ENCODE measurements at regions not wholly inside any gene's neighbourhood (a gene's known extent, or its start where the extent isn't known, plus 50 kb on each side); places are given as distances from the start of the nearest gene placed in this dataset.

DNA sequence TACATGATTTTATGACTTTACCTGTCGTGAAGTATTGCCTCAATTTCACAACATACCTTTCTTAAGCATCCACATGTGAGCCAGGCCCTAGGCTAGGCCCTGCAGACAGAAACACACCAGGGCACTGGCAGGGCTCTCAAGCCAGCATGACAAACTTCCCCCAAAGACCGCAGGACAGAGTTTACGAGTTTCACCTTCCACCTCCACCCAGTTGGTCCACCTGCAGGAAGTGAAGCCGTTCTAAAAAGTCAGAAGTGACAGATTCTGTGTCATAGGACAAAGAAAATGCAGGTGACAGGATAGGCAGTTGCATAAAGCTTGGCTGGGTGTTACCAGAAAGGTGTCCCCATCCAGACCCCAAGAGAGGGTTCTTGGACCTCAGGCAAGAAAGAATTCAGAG lies 382.3 kb downstream of the PCNX1 start:
- in situ Hi-C loops (cut with MboI; ENCODE audit: low sequenced_read_pairs), result no loop called here
- no peak overlapping the region for H2AFZ ChIP-seq (replicated peaks; ENCODE audit: low read length, poor library complexity)
- POLR2A ChIA-PET (ENCODE audit: unreplicated experiment), result no interaction called here

More for the DNA sequence above, 382.3 kb downstream of the PCNX1 start:
- intact Hi-C loops (cut with micrococcal nuclease), result no loop called here
- CTCF ChIA-PET, result no interaction called here
- Histone ChIP-seq H3K4me1 (ENCODE audit: control insufficient read depth, insufficient read depth, low read length) (peaks cover 1% of the 10 kb centered on the region; the same call in 1 of the 2 replicates), H3K56ac (ENCODE audit: extremely low read depth, insufficient read depth, low read length) (no peak overlapping the region), H4K8ac (ENCODE audit: low read depth in 2 of 2, low read length in 2 of 2) (no peak overlapping the region), H3K14ac (replicated peaks; ENCODE audit: low read depth, low read length) (no peak overlapping the region), H3K36me3 (ENCODE audit: control insufficient read depth, insufficient read depth, low read length) (no peaks in the 10 kb centered on the region), H4K5ac (ENCODE audit: low read depth, low read length) (no peak overlapping the region), H3K9me3 (ENCODE audit: control insufficient read depth, insufficient read depth, low read length) (peaks cover 3% of the 10 kb centered on the region; the same call in 1 of the 2 replicates), H3K27ac (ENCODE audit: insufficient read depth, low read length) (no peak overlapping the region), H3K4me2 (ENCODE audit: low read depth, low read length) (no peak overlapping the region), H4K91ac (ENCODE audit: insufficient read depth, low read depth, low read length) (no peak overlapping the region), H3K9ac (ENCODE audit: low read depth, low read length) (no peak overlapping the region), H2BK15ac (ENCODE audit: low read depth, low read length) (no peak overlapping the region), H3K79me1 (ENCODE audit: low read depth in 1 of 2, low read length in 2 of 2) (no peaks in the 10 kb centered on the region), H3K9me1 (ENCODE audit: insufficient read depth, low read length) (no peaks in the 10 kb centered on the region), H4K20me1 (ENCODE audit: insufficient read depth, low read length) (no peaks in the 10 kb centered on the region), H3K4me3 (ENCODE audit: insufficient read depth, low read depth, low read length) (no peak overlapping the region), H3K4ac (ENCODE audit: low read depth, low read length) (no peak overlapping the region), H2AK5ac (ENCODE audit: low read depth, low read length) (no peak overlapping the region), H2BK20ac (ENCODE audit: low read depth, low read length) (no peak overlapping the region), H2BK5ac (ENCODE audit: low read depth, low read length, poor library complexity, severe bottlenecking) (no peak overlapping the region), H3K18ac (ENCODE audit: low read depth, low read length) (no peak overlapping the region), H3K23ac (ENCODE audit: low read depth, low read length) (no peak overlapping the region), H2AK9ac (replicated peaks; ENCODE audit: low read depth, low read length, poor library complexity) (no peak overlapping the region), H2BK120ac (ENCODE audit: low read depth, low read length) (no peak overlapping the region), H3K27me3 (ENCODE audit: control insufficient read depth, insufficient read depth, low read length) (no peaks in the 10 kb centered on the region)
- no CpG with 5 or more reads among the region's 4 CpGs for WGBS, 2 experiments (ENCODE audit: extremely low coverage in 2 of 2, insufficient read length in 1 of 2)
- BruUV-seq (replicated peaks), result no TSS peak
- DNase-seq, result no peak
- TF ChIP-seq ELK1 (IDR thresholded peaks at IDR 0.05; ENCODE audit: borderline replicate concordance, low read depth, low read length), result no peak
- TF ChIP-seq CTCF (conservative IDR thresholded peaks at IDR 0.05; ENCODE audit: low read depth, low read length), result no peak
- TF ChIP-seq CEBPB (IDR thresholded peaks at IDR 0.05; ENCODE audit: low read depth, low read length), result no peak
- TF ChIP-seq RAD21 (IDR thresholded peaks at IDR 0.05; ENCODE audit: low read length), result no peak
- no peak for TF ChIP-seq CHD1 (IDR thresholded peaks at IDR 0.05; ENCODE audit: low read depth, low read length)
- TF ChIP-seq BHLHE40 (IDR thresholded peaks at IDR 0.05; ENCODE audit: low read depth, low read length), result no peak
- TF ChIP-seq NFE2L2 (IDR thresholded peaks at IDR 0.05; ENCODE audit: low read depth, low read length), result no peak
- no peak for TF ChIP-seq RCOR1 (IDR thresholded peaks at IDR 0.05; ENCODE audit: insufficient replicate concordance, low read length)
- TF ChIP-seq MXI1 (IDR thresholded peaks at IDR 0.05; ENCODE audit: borderline replicate concordance, low read depth, low read length), result no peak
- TF ChIP-seq RFX5 (IDR thresholded peaks at IDR 0.05; ENCODE audit: low read depth, low read length), result no peak
- TF ChIP-seq POLR2A (IDR thresholded peaks at IDR 0.05; ENCODE audit: low read depth, low read length), result no peak
- TF ChIP-seq, protein P1, sequence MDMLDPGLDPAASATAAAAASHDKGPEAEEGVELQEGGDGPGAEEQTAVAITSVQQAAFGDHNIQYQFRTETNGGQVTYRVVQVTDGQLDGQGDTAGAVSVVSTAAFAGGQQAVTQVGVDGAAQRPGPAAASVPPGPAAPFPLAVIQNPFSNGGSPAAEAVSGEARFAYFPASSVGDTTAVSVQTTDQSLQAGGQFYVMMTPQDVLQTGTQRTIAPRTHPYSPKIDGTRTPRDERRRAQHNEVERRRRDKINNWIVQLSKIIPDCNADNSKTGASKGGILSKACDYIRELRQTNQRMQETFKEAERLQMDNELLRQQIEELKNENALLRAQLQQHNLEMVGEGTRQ (IDR thresholded peaks at IDR 0.05; ENCODE audit: low read depth, low read length), result no peak
- no peak for TF ChIP-seq FOS (IDR thresholded peaks at IDR 0.05; ENCODE audit: low read depth, low read length)
- TF ChIP-seq SMC3 (IDR thresholded peaks at IDR 0.05; ENCODE audit: low read depth, low read length), result no peak
- no peak for TF ChIP-seq MAZ (IDR thresholded peaks at IDR 0.05; ENCODE audit: borderline replicate concordance, low read depth, low read length)
- no peak for TF ChIP-seq MAFK (IDR thresholded peaks at IDR 0.05; ENCODE audit: low read depth, low read length)
- no peak for ATAC-seq (ENCODE audit: low read depth)
- dilution Hi-C loops (cut with HindIII; ENCODE audit: low sequenced_read_pairs, unreplicated experiment), result no loop called here
